PFSK-1 (cell line): ENCODE measurements at regions not wholly inside any gene's neighbourhood (a gene's known extent, or its start where the extent isn't known, plus 50 kb on each side); places are given as distances from the start of the nearest gene placed in this dataset.

ENCODE experiments used
- FOXP2 ChIP-seq: optimal IDR thresholded peaks from 2 replicates; pipeline ENCODE3; 2011; ENCODE audit warnings: borderline replicate concordance, control low read depth, inconsistent platforms; ENCODE audit not compliant: insufficient read depth; ENCODE audit errors: extremely low read length, extremely low read depth
- POLR2AphosphoS5 ChIP-seq: IDR thresholded peaks from 2 replicates; pipeline ENCODE4 v1.6.1; 2012; ENCODE audit warnings: low read depth, mild to moderate bottlenecking, control low read depth, low read length, moderate library complexity
- REST ChIP-seq, 2 experiments: IDR thresholded peaks; 2 replicates each; pipeline versions ENCODE4 v1.6.1 to v1.8.0; 2011 to 2012; ENCODE audit warnings: low read depth in 2 of 2, low read length in 2 of 2, control low read depth in 1 of 2, inconsistent platforms in 1 of 2, mild to moderate bottlenecking in 1 of 2, moderate library complexity in 1 of 2; ENCODE audit not compliant: insufficient read depth in 1 of 2
- SIN3A ChIP-seq: IDR thresholded peaks from 2 replicates; pipeline ENCODE4 v1.6.1; 2012; ENCODE audit warnings: mild to moderate bottlenecking, low read length, moderate library complexity, borderline replicate concordance; ENCODE audit not compliant: insufficient read depth
- TAF1 ChIP-seq: IDR thresholded peaks from 2 replicates; pipeline ENCODE4 v1.6.1; 2012; ENCODE audit warnings: low read length, control low read depth, borderline replicate concordance; ENCODE audit not compliant: insufficient read depth

- TF ChIP-seq TAF1, result no peak
- no peak for TF ChIP-seq SIN3A
- no peak for TF ChIP-seq FOXP2
- TF ChIP-seq POLR2AphosphoS5, result no peak
- no peak for TF ChIP-seq REST (IDR thresholded peaks at IDR 0.05; ENCODE audit: insufficient read depth in 1 of 2, low read depth in 2 of 2, low read length in 2 of 2)
These were observed 73.6 kb downstream of the EN1 start for GRCh38 chr2:118773826-118774225.

GRCh38 chr2:118772487-118773200 is 74.8 kb downstream of the EN1 start:
- no peak for TF ChIP-seq FOXP2
- TF ChIP-seq POLR2AphosphoS5, result no peak
- TF ChIP-seq REST (IDR thresholded peaks at IDR 0.05; ENCODE audit: insufficient read depth in 1 of 2, low read depth in 2 of 2, low read length in 2 of 2), result no peak
- TF ChIP-seq SIN3A, result no peak
- no peak for TF ChIP-seq TAF1

- TF ChIP-seq SIN3A (no peak), TAF1 (no peak), POLR2AphosphoS5 (no peak), FOXP2 (no peak), REST (IDR thresholded peaks at IDR 0.05; ENCODE audit: insufficient read depth in 1 of 2, low read depth in 2 of 2, low read length in 2 of 2) (no peak)
These were observed 77.6 kb downstream of the EN1 start for GRCh38 chr2:118769707-118770400.

GRCh38 chr2:118766871-118767270 is 80.6 kb downstream of the EN1 start:
- no peak for TF ChIP-seq FOXP2
- no peak for TF ChIP-seq POLR2AphosphoS5
- TF ChIP-seq SIN3A, result no peak
- no peak for TF ChIP-seq TAF1
- TF ChIP-seq REST (IDR thresholded peaks at IDR 0.05; ENCODE audit: insufficient read depth in 1 of 2, low read depth in 2 of 2, low read length in 2 of 2), result no peak
